ENCODE measurements at regions not wholly inside any gene's neighbourhood (a gene's known extent, or its start where the extent isn't known, plus 50 kb on each side); places are given as distances from the start of the nearest gene placed in this dataset.

DNA sequence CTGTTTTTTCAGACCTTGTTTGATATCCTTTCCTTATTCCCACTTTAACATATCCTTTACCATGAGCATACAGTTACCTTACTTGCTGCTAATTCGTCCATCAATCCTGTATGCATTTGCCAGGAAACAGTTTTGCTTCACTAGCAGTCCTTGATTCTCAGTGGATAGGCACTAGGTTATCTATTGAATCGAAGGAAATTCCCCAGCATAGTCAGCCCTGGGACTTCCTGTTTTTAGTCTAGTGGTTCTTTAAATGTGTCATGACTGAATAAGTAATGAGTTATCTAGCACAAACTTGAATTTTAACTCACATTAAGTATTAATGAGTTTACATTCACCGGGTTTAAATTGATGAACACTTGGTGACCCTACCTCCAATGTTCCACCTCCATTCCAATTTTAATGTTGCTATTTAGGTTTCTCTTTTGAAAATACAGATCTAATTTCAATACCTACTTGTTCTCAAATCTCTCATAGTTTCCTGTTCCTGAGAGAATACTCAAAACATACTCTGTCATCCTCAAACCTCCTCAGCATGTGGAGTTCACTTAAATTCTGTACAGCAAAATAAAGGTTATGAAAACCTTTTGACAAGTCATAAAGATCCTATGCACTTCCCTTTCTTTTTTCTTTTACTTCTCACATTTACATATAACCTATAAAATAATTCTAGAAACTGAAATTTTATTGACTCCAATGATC is 1375.1 kb upstream of the TENM4 start:
- Histone ChIP-seq H3K4me3 (ENCODE audit: low read depth, low read length) (no peak overlapping the region), H3K9me3 (ENCODE audit: control insufficient read depth, insufficient read depth, low read length) (no peaks in the 10 kb centered on the region), H3K27me3 (ENCODE audit: control insufficient read depth, insufficient read depth, low read length) (no peaks in the 10 kb centered on the region), H3K27ac (ENCODE audit: low read depth, low read length) (no peak overlapping the region)
- CTCF ChIA-PET: no interaction called here
- no peak for TF ChIP-seq CTCF (IDR thresholded peaks at IDR 0.05; ENCODE audit: low read depth, low read length)
- POLR2A ChIA-PET: no interaction called here
- no peak for DNase-seq (ENCODE audit: low read depth, low spot score)

DNA sequence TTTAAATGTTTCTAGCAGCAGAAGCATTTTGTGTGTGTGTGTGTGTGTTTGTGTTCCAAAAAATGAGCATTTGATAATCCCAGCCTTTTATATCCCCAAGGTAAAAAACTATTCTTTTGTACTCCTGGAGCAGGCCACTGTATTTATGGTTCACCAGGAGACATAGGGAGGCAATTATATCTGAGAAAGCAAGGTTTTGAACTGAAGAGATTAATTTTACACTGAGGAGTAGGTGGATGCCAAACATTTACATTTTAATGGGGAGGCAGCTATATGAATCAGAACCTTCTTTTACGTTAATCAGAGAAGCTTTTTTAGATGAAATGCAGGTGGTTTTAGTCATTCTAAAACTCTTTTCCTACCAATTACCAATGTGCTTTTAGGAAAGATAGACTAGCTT is 1374.0 kb upstream of the TENM4 start:
- ChIA-PET CTCF (no interaction called here), POLR2A (no interaction called here)
- Histone ChIP-seq H3K4me3 (ENCODE audit: low read depth, low read length) (no peak overlapping the region), H3K27me3 (ENCODE audit: control insufficient read depth, insufficient read depth, low read length) (no peaks in the 10 kb centered on the region), H3K9me3 (ENCODE audit: control insufficient read depth, insufficient read depth, low read length) (no peaks in the 10 kb centered on the region), H3K27ac (ENCODE audit: low read depth, low read length) (no peak overlapping the region)
- no peak for TF ChIP-seq CTCF (IDR thresholded peaks at IDR 0.05; ENCODE audit: low read depth, low read length)
- no peak for DNase-seq (ENCODE audit: low read depth, low spot score)

DNA sequence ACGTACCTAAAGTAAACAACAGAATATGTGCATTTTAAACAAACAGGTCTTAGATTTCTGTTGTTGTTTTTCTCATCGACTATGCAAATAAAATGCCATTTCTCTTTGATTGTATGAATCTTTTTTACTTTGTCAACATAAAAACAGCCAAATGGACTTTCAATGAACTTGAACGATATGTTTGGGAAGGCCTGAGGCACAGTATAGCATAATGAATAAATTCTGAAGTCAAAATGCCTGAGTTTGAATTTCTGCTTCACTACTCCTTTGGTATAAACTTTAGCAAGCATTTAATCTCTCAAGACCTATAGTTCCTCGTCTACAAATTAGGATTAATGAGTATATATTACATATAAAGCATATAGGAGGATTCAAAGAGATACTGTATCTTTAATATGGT is 1369.9 kb upstream of the TENM4 start:
- ChIA-PET CTCF (no interaction called here), POLR2A (no interaction called here)
- Histone ChIP-seq H3K27me3 (ENCODE audit: control insufficient read depth, insufficient read depth, low read length) (no peaks in the 10 kb centered on the region), H3K27ac (ENCODE audit: low read depth, low read length) (no peak overlapping the region), H3K9me3 (ENCODE audit: control insufficient read depth, insufficient read depth, low read length) (no peaks in the 10 kb centered on the region), H3K4me3 (ENCODE audit: low read depth, low read length) (no peak overlapping the region)
- DNase-seq (ENCODE audit: low read depth, low spot score): no peak
- no peak for TF ChIP-seq CTCF (IDR thresholded peaks at IDR 0.05; ENCODE audit: low read depth, low read length)

- Histone ChIP-seq H3K27ac (ENCODE audit: low read depth, low read length) (no peak overlapping the region), H3K27me3 (ENCODE audit: control insufficient read depth, insufficient read depth, low read length) (no peaks in the 10 kb centered on the region), H3K9me3 (ENCODE audit: control insufficient read depth, insufficient read depth, low read length) (no peaks in the 10 kb centered on the region; the same call in 1 of the 2 replicates), H3K4me3 (ENCODE audit: low read depth, low read length) (no peak overlapping the region)
- ChIA-PET POLR2A (no interaction called here), CTCF (no interaction called here)
- no peak for DNase-seq (ENCODE audit: low read depth, low spot score)
- TF ChIP-seq CTCF (IDR thresholded peaks at IDR 0.05; ENCODE audit: low read depth, low read length): no peak
Measured at GRCh38 chr11:80798174-80798573, 1357.3 kb upstream of the TENM4 start.

DNA sequence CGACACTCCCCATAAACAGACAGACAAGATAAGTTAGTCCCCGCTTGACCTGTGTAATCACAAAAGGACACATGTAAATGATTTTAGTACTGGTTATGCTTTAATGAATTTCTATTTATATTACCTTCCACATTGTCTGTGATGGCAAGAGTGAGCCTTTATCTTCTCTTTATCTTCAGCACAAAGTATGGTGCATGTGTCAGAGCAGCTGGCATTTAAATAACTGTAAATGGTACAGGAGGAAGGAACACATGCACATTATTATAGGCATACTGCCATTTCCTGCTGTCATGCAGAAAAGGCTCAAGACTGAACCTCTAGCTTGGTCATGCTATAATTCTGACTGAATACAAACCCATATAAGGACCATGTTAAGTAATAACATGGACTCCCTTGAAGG is 1342.7 kb upstream of the TENM4 start:
- Histone ChIP-seq H3K27me3 (ENCODE audit: control insufficient read depth, insufficient read depth, low read length) (no peaks in the 10 kb centered on the region), H3K27ac (ENCODE audit: low read depth, low read length) (no peak overlapping the region), H3K9me3 (ENCODE audit: control insufficient read depth, insufficient read depth, low read length) (no peaks in the 10 kb centered on the region), H3K4me3 (ENCODE audit: low read depth, low read length) (no peak overlapping the region)
- ChIA-PET POLR2A (no interaction called here), CTCF (no interaction called here)
- no peak for TF ChIP-seq CTCF (IDR thresholded peaks at IDR 0.05; ENCODE audit: low read depth, low read length)
- DNase-seq (ENCODE audit: low read depth, low spot score): no peak
